Erythroblast (primary cell): ENCODE measurements at regions not wholly inside any gene's neighbourhood (a gene's known extent, or its start where the extent isn't known, plus 50 kb on each side); places are given as distances from the start of the nearest gene placed in this dataset.

ENCODE experiments used
- GATA1 ChIP-seq: IDR thresholded peaks from 2 replicates; pipeline ENCODE4 v1.6.1; 2011; ENCODE audit warnings: low read depth, mild to moderate bottlenecking, control low read depth, low read length, moderate library complexity
- POLR2A ChIP-seq: IDR thresholded peaks from 2 replicates; pipeline ENCODE4 v1.6.1; 2011; ENCODE audit warnings: mild to moderate bottlenecking, low read length

DNA sequence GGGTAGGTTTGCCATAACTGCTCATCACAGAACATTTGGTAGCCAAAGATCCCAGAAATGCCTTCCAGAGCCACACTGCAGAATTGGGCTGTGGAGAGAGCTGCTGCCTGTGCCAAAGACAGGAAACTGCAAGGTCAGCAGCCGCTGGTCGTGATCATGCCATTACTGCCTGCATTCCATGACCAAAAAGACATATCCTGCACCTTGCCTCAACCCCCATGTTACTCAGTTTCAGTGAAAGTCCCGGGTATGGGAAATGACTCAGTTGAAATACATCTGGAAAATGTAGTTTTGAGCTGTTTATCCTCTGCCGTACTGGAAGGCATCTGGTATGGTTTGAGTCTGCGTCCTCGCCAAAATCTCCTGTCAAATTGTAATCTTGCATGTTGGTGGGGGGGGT is 161.7 kb downstream of the FCRL5 start:
- TF ChIP-seq POLR2A (no peak), GATA1 (no peak)
